ENCODE measurements at regions not wholly inside any gene's neighbourhood (a gene's known extent, or its start where the extent isn't known, plus 50 kb on each side); places are given as distances from the start of the nearest gene placed in this dataset.

- H3K4me1 ChIP-seq, result no peaks in the 10 kb centered on the region
- no peak overlapping the region for H3K27ac ChIP-seq
- H3K27me3 ChIP-seq, result no peaks in the 10 kb centered on the region
- H3K36me3 ChIP-seq, result no peaks in the 10 kb centered on the region
- no peak for DNase-seq
- WGBS (ENCODE audit: insufficient coverage, low coverage, low lambda C conversion rate, missing lambda C conversion rate), result 65% methylated on average over 2 of the region's 2 CpGs
- no peak overlapping the region for H3K4me3 ChIP-seq
- no peak for ATAC-seq
- TF ChIP-seq POLR2A (IDR thresholded peaks at IDR 0.05) (no peak), CTCF (IDR thresholded peaks at IDR 0.05) (no peak)
- intact Hi-C loops (cut with DNase I), result no loop called here
- H3K9me3 ChIP-seq, result no peaks in the 10 kb centered on the region
These were observed 151.7 kb downstream of the ADCYAP1 start for GRCh38 chr18:1056404-1056803.

GRCh38 chr18:1057367-1057766 is 152.7 kb downstream of the ADCYAP1 start:
- DNase-seq (no peak), ATAC-seq (no peak)
- 63% methylated on average over 3 of the region's 3 CpGs for WGBS (ENCODE audit: insufficient coverage, low coverage, low lambda C conversion rate, missing lambda C conversion rate)
- Histone ChIP-seq H3K36me3 (no peaks in the 10 kb centered on the region), H3K27ac (no peak overlapping the region), H3K27me3 (no peaks in the 10 kb centered on the region), H3K9me3 (no peaks in the 10 kb centered on the region), H3K4me3 (no peak overlapping the region), H3K4me1 (no peaks in the 10 kb centered on the region)
- no peak for TF ChIP-seq POLR2A (IDR thresholded peaks at IDR 0.05)
- no peak for TF ChIP-seq CTCF (IDR thresholded peaks at IDR 0.05)
- intact Hi-C loops (cut with DNase I), result no loop called here

GRCh38 chr18:1062588-1062987 is 157.9 kb downstream of the ADCYAP1 start:
- 80% methylated on average over 1 of the region's 2 CpGs for WGBS (ENCODE audit: insufficient coverage, low coverage, low lambda C conversion rate, missing lambda C conversion rate)
- Histone ChIP-seq H3K27ac (no peak overlapping the region), H3K4me1 (no peaks in the 10 kb centered on the region), H3K27me3 (no peaks in the 10 kb centered on the region), H3K36me3 (no peaks in the 10 kb centered on the region), H3K4me3 (no peak overlapping the region), H3K9me3 (no peaks in the 10 kb centered on the region)
- DNase-seq (no peak), ATAC-seq (no peak)
- intact Hi-C loops (cut with DNase I), result no loop called here
- TF ChIP-seq POLR2A (IDR thresholded peaks at IDR 0.05) (no peak), CTCF (IDR thresholded peaks at IDR 0.05) (no peak)

- H3K27ac ChIP-seq, result no peak overlapping the region
- TF ChIP-seq POLR2A (IDR thresholded peaks at IDR 0.05) (no peak), CTCF (IDR thresholded peaks at IDR 0.05) (no peak)
- no peaks in the 10 kb centered on the region for H3K9me3 ChIP-seq
- WGBS (ENCODE audit: insufficient coverage, low coverage, low lambda C conversion rate, missing lambda C conversion rate), result 18% methylated on average over 3 of the region's 3 CpGs
- H3K4me3 ChIP-seq, result no peak overlapping the region
- intact Hi-C loops (cut with DNase I), result no loop called here
- no peaks in the 10 kb centered on the region for H3K27me3 ChIP-seq
- H3K4me1 ChIP-seq, result no peaks in the 10 kb centered on the region
- no peak for ATAC-seq
- DNase-seq, result no peak
- H3K36me3 ChIP-seq, result no peaks in the 10 kb centered on the region
These were observed 170.7 kb downstream of the ADCYAP1 start for GRCh38 chr18:1075322-1075721.

- no peaks in the 10 kb centered on the region for H3K9me3 ChIP-seq
- no peaks in the 10 kb centered on the region for H3K27me3 ChIP-seq
- no peak overlapping the region for H3K4me3 ChIP-seq
- no peak overlapping the region for H3K27ac ChIP-seq
- ATAC-seq (no peak), DNase-seq (no peak)
- H3K4me1 ChIP-seq, result no peaks in the 10 kb centered on the region
- H3K36me3 ChIP-seq, result no peaks in the 10 kb centered on the region
- TF ChIP-seq POLR2A (IDR thresholded peaks at IDR 0.05) (no peak), CTCF (IDR thresholded peaks at IDR 0.05) (no peak)
- intact Hi-C loops (cut with DNase I), result no loop called here
These were observed 171.2 kb downstream of the ADCYAP1 start for GRCh38 chr18:1075876-1076275.

Measured in right lobe of liver (tissue), 6 donors.